SKM-1 treated with dmso at 0.1 percent for 144 hours (cell line): ENCODE measurements at regions not wholly inside any gene's neighbourhood (a gene's known extent, or its start where the extent isn't known, plus 50 kb on each side); places are given as distances from the start of the nearest gene placed in this dataset.
"Not testable (repeated sequence)": the region's sequence is repeated elsewhere in the genome, so short reads cannot be mapped to it uniquely, and the experiment has no call there.

Experiments used
- DNase-seq: peaks from one replicate; lab custom pipeline; 2025; ENCODE audit not compliant: unreplicated experiment; lab: John Stamatoyannopoulos, UW

- no peak for DNase-seq
Measured at GRCh38 chr15:66635006-66635405, 67.0 kb upstream of the SMAD6 start.

GRCh38 chr15:66635817-66636216 lies 66.2 kb upstream of the SMAD6 start:
- no peak for DNase-seq

GRCh38 chr15:66637044-66637443 lies 65.0 kb upstream of the SMAD6 start:
- not testable (repeated sequence) for DNase-seq

GRCh38 chr15:66638377-66638776 lies 63.7 kb upstream of the SMAD6 start:
- DNase-seq: no peak

GRCh38 chr15:66641485-66642315 lies 60.3 kb upstream of the SMAD6 start:
- no peak for DNase-seq

- no peak for DNase-seq
Measured at GRCh38 chr15:66642514-66642913, 59.5 kb upstream of the SMAD6 start.

GRCh38 chr15:66643033-66643432 lies 59.0 kb upstream of the SMAD6 start:
- DNase-seq: no peak

- no peak for DNase-seq
Measured at GRCh38 chr15:66644000-66644787, 57.8 kb upstream of the SMAD6 start.

- DNase-seq: no peak
Measured at GRCh38 chr15:66644869-66645268, 57.2 kb upstream of the SMAD6 start.

GRCh38 chr15:66646308-66646707 lies 55.7 kb upstream of the SMAD6 start:
- DNase-seq: no peak

GRCh38 chr15:66646799-66647198 lies 55.2 kb upstream of the SMAD6 start:
- no peak for DNase-seq

- DNase-seq: no peak
Measured at GRCh38 chr15:66647358-66647757, 54.7 kb upstream of the SMAD6 start.

- no peak for DNase-seq
Measured at GRCh38 chr15:66648588-66648987, 53.4 kb upstream of the SMAD6 start.

GRCh38 chr15:66649235-66649984 lies 52.6 kb upstream of the SMAD6 start:
- DNase-seq: no peak

GRCh38 chr15:66650433-66650832 lies 51.6 kb upstream of the SMAD6 start:
- no peak for DNase-seq

GRCh38 chr15:66651198-66651597 lies 50.8 kb upstream of the SMAD6 start:
- DNase-seq: no peak

- DNase-seq: no peak
Measured at GRCh38 chr15:66651913-66652642, 50.0 kb upstream of the SMAD6 start.
